ENCODE measurements at regions not wholly inside any gene's neighbourhood (a gene's known extent, or its start where the extent isn't known, plus 50 kb on each side); places are given as distances from the start of the nearest gene placed in this dataset.

- Histone ChIP-seq H3K4me2 (ENCODE audit: insufficient read depth in 1 of 2, low read depth in 2 of 2, low read length in 2 of 2) (no peak overlapping the region), H2AFZ (ENCODE audit: low read length) (no peak overlapping the region), H3K23ac (ENCODE audit: insufficient read length) (no peak overlapping the region), H2BK12ac (ENCODE audit: low read depth, low read length) (no peak overlapping the region), H4K20me1 (replicated peaks in 1 of 2; ENCODE audit: control insufficient read depth in 1 of 2, insufficient read depth in 2 of 2, low read length in 2 of 2) (no peaks in the 10 kb centered on the region), H4K91ac (replicated peaks; ENCODE audit: insufficient read length, low read length) (no peak overlapping the region), H2BK120ac (replicated peaks; ENCODE audit: low read depth, low read length) (no peak overlapping the region), H3K4ac (replicated peaks; ENCODE audit: insufficient read length, low read depth, low read length) (no peak overlapping the region), H3K36me3 (ENCODE audit: control insufficient read depth in 2 of 4, insufficient read depth in 4 of 4, low read length in 3 of 4) (no peaks in the 10 kb centered on the region), H2BK20ac (ENCODE audit: low read length) (no peak overlapping the region), H3K14ac (ENCODE audit: insufficient read length) (no peak overlapping the region), H3K9me3 (ENCODE audit: insufficient read depth in 2 of 2, low read depth in 1 of 2, low read length in 1 of 2) (no peaks in the 10 kb centered on the region), H2AK5ac (ENCODE audit: low read depth, low read length) (no peak overlapping the region), H3K23me2 (ENCODE audit: low read depth, low read length) (no peaks in the 10 kb centered on the region; the same call in 1 of the 2 replicates), H3K27ac (ENCODE audit: low read depth, low read length) (no peak overlapping the region), H2BK15ac (ENCODE audit: low read length) (no peak overlapping the region), H4K5ac (ENCODE audit: insufficient read length, low read depth, low read length) (no peak overlapping the region), H3K4me1 (replicated peaks in 1 of 4; ENCODE audit: control insufficient read depth in 3 of 4, insufficient read depth in 4 of 4, low read length in 3 of 4) (no peaks in the 10 kb centered on the region), H3K4me3 (ENCODE audit: extremely low read depth in 1 of 4, insufficient read depth in 2 of 4, low read depth in 3 of 4, low read length in 4 of 4) (no peak overlapping the region), H4K8ac (ENCODE audit: extremely low read depth, insufficient read depth, low read length) (no peak overlapping the region), H3K18ac (ENCODE audit: extremely low read depth, low read length) (no peak overlapping the region), H3K9ac (replicated peaks in 1 of 4; ENCODE audit: extremely low read depth in 1 of 4, low read depth in 3 of 4, low read length in 3 of 4) (no peak overlapping the region), H3K27me3 (replicated peaks in 1 of 4; ENCODE audit: control insufficient read depth in 3 of 4, extremely low read depth in 1 of 4, insufficient read depth in 3 of 4, low read length in 3 of 4) (no peaks in the 10 kb centered on the region), H2BK5ac (ENCODE audit: low read depth, low read length) (no peak overlapping the region), H3K79me1 (ENCODE audit: low read depth, low read length) (no peaks in the 10 kb centered on the region), H3K56ac (replicated peaks; ENCODE audit: insufficient read length, low read depth, low read length) (no peak overlapping the region), H3K79me2 (ENCODE audit: control insufficient read depth in 1 of 2, insufficient read depth in 2 of 2, low read length in 2 of 2) (no peaks in the 10 kb centered on the region)
- no peak for FAIRE-seq
- TF ChIP-seq TAF7 (optimal IDR thresholded peaks at IDR 0.05; ENCODE audit: borderline replicate concordance, low read depth, low read length) = no peak
- no peak for DNase-seq (ENCODE audit: low read depth in 1 of 2, low spot score in 2 of 2)
- ChIA-PET CTCF (ENCODE audit: partially characterized antibody) (no interaction called here), POLR2A (ENCODE audit: partially characterized antibody) (no interaction called here)
Measured at GRCh38 chr13:74710006-74710405, 575.8 kb upstream of the KLF12 start.
